D721Med (cell line): ENCODE measurements at regions not wholly inside any gene's neighbourhood (a gene's known extent, or its start where the extent isn't known, plus 50 kb on each side); places are given as distances from the start of the nearest gene placed in this dataset.
"Not testable (repeated sequence)": the region's sequence is repeated elsewhere in the genome, so short reads cannot be mapped to it uniquely, and the experiment has no call there.

Experiments used
- DNase-seq: peaks from one replicate; pipeline ENCODE4 v3.0.0; 2011; ENCODE audit warnings: low spot score; ENCODE audit not compliant: insufficient read length
- FAIRE-seq: peaks from 2 replicates; lab custom pipeline; 2011; peaks lifted over from hg19 to GRCh38; lab: Jason Lieb, UNC
- TF ChIP-seq, protein P1 (sequence below): IDR thresholded peaks from 2 replicates; pipeline ENCODE4 v1.5.1; 2012; ENCODE audit warnings: mild to moderate bottlenecking, control low read depth; ENCODE audit not compliant: insufficient read depth; ENCODE audit errors: missing control alignments

DNA sequence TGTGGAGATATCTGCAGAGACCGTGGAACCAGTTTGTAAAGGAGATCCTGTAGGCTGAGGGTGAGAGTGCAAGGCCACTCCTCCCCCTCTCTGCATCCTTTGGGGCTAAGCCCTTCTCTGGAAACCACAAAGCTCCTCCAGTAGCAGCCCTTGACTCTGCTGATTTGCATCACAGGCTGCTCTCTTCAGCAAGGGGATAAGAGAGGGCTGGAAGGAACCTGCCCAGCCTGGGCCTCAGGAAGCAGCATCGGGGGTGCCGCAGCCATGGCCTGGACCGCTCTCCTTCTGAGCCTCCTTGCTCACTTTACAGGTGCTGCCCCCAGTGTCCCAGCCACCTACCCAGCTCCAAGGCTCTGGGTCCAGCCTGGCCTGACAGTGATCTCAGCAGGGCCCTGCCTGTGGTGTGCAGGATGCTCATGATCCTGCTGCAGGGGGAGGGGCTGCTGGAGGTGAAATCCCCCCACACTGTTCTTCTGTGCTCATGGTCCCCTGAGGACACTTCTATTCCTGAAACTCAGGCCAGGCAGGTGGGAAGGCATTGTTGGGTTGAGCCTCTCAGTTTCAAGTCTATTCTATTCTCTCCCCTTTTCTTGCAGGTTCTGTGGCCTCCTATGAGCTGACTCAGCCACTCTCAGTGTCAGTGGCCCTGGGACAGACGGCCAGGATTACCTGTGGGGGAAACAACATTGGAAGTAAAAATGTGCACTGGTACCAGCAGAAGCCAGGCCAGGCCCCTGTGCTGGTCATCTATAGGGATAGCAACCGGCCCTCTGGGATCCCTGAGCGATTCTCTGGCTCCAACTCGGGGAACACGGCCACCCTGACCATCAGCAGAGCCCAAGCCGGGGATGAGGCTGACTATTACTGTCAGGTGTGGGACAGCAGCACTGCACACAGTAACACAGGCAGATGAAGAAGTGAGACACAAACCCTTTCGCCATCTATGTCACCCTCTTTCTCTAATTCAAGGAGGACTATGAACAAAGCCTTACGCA lies 68.5 kb upstream of the IGLL5 start:
- DNase-seq: no peak
- TF ChIP-seq, protein P1, sequence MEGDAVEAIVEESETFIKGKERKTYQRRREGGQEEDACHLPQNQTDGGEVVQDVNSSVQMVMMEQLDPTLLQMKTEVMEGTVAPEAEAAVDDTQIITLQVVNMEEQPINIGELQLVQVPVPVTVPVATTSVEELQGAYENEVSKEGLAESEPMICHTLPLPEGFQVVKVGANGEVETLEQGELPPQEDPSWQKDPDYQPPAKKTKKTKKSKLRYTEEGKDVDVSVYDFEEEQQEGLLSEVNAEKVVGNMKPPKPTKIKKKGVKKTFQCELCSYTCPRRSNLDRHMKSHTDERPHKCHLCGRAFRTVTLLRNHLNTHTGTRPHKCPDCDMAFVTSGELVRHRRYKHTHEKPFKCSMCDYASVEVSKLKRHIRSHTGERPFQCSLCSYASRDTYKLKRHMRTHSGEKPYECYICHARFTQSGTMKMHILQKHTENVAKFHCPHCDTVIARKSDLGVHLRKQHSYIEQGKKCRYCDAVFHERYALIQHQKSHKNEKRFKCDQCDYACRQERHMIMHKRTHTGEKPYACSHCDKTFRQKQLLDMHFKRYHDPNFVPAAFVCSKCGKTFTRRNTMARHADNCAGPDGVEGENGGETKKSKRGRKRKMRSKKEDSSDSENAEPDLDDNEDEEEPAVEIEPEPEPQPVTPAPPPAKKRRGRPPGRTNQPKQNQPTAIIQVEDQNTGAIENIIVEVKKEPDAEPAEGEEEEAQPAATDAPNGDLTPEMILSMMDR: no peak
- FAIRE-seq: no peak

DNA sequence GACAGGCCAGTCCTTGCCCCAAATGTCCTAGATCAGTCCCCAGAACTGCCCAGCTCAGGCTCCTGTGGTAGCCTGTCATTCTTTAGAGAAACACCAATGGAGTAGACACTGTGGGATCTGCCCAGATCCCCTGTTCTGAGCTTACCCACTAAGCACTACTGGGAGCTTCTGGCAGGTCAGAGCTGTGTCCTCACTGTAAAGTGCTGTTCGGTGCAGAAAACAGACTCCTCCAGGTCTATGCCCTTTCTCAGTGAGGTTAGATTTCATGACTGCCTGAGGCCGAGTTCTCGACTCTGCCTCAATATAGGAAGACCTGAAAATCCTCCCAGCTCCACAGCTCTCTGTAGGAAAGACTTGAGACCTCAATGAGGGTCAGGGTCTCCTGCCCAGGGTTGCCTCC lies 67.5 kb upstream of the IGLL5 start:
- DNase-seq (no peak), FAIRE-seq (no peak)
- TF ChIP-seq, protein P1: no peak

DNA sequence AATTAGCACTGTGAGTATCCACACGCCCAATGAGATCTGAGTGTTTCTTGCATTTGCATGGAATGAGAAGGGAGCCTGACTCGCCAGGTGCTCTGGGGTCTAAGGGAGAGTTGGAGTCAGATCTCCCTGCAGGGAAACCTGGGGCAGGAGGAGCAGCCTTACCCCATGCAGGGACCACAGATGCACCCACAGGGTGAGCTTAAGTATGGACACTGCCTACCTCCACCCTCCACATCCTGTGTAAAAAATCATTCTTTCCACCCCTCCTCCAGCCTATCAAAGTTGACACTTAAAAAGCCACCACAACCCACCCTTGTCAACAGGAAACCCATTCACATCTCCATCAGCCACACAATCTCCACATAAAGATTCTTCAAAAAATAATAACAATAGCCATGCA lies 67.0 kb upstream of the IGLL5 start:
- DNase-seq: no peak
- no peak for FAIRE-seq
- TF ChIP-seq, protein P1: no peak

DNA sequence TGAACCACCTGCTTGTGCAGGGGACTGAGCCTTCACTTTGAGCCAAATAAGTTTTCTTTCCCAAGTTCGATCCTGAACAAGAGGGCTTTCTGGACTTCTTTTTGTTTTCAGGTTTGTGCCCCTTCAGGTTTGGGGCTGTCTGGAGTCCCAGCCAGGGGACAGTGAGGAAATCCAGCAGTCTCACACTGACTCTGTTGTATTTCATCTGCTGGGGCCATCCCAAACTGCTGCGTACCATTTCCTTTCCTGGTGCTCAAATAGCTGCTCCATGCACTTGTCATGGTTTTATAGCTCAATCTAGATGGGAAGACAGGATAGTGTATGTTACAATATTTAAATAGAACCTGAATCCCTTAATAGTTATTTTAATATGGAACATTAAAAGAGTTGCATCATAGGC lies 66.3 kb upstream of the IGLL5 start:
- TF ChIP-seq, protein P1: no peak
- DNase-seq (no peak), FAIRE-seq (no peak)

DNA sequence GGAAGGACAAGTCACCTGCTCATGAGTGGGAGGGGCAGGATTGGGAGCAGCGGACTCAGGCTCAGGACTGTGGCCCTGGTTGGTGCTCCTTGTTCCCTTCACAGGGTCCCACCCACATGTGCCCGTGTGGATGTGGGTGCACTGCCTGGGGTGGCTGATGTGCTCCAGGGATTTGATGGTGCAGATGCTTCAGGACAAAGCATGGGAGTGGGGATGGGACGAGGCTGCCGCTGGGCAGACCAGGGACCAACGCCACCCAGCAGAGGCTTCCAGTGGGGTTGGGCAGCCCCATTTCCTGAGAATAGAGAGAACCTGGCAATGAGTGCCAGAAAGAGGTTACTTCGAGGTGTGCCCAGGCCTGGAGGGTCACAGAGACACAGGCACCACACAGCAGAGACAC lies 65.5 kb upstream of the IGLL5 start:
- DNase-seq (no peak), FAIRE-seq (no peak)
- TF ChIP-seq, protein P1: no peak

DNA sequence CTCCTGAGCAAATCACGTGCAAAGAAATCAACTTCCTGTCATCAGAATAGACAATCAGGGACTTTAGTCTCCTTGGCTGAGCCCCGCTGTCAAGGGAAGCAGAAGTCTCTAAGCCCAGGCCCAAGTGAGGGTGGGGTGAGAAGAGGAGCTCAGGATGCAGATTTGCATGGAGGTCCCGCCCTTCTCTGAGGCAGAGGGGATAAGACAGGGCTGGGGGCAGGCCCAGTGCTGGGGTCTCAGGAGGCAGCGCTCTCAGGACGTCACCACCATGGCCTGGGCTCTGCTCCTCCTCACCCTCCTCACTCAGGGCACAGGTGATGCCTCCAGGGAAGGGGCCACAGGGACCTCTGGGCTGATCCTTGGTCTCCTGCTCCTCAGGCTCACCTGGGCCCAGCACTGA lies 65.1 kb upstream of the IGLL5 start:
- not testable (repeated sequence) for FAIRE-seq, DNase-seq

DNA sequence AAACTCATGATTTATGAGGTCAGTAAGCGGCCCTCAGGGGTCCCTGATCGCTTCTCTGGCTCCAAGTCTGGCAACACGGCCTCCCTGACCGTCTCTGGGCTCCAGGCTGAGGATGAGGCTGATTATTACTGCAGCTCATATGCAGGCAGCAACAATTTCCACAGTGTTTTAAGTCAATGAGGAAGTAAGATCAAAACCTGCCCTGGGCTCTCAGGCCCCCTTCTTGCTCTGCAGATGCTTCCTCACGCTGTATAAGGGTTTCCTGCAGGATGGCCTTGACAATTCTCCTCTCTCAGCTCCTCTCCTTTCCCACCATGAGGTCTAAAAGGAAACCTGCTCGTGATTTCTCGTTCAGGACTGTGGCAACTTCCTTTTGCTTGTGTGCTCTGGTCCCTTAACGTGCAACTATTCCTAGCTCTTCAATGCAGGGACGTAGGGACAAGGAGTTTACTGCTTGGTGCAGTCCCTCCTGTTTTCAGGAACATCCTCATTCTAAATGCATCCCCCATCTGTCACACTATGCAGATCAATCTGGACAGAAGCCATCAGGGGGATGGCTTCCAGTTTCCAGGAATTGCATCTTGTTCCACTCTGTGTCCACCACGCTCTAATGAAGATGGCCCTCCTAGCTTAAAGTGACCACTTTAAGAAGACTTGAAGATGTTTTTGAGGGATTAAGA lies 64.3 kb upstream of the IGLL5 start:
- FAIRE-seq: no peak
- TF ChIP-seq, protein P1: no peak
- no peak for DNase-seq
